PFSK-1 (cell line): ENCODE measurements at regions not wholly inside any gene's neighbourhood (a gene's known extent, or its start where the extent isn't known, plus 50 kb on each side); places are given as distances from the start of the nearest gene placed in this dataset.

Experiments
- FOXP2 ChIP-seq: optimal IDR thresholded peaks from 2 replicates; pipeline ENCODE3; 2011; ENCODE audit warnings: borderline replicate concordance, control low read depth, inconsistent platforms; ENCODE audit not compliant: insufficient read depth; ENCODE audit errors: extremely low read length, extremely low read depth
- POLR2AphosphoS5 ChIP-seq: IDR thresholded peaks from 2 replicates; pipeline ENCODE4 v1.6.1; 2012; ENCODE audit warnings: low read depth, mild to moderate bottlenecking, control low read depth, low read length, moderate library complexity
- REST ChIP-seq, 2 experiments: IDR thresholded peaks; 2 replicates each; pipeline versions ENCODE4 v1.6.1 to v1.8.0; 2011 to 2012; ENCODE audit warnings: low read depth in 2 of 2, low read length in 2 of 2, control low read depth in 1 of 2, inconsistent platforms in 1 of 2, mild to moderate bottlenecking in 1 of 2, moderate library complexity in 1 of 2; ENCODE audit not compliant: insufficient read depth in 1 of 2
- SIN3A ChIP-seq: IDR thresholded peaks from 2 replicates; pipeline ENCODE4 v1.6.1; 2012; ENCODE audit warnings: mild to moderate bottlenecking, low read length, moderate library complexity, borderline replicate concordance; ENCODE audit not compliant: insufficient read depth
- TAF1 ChIP-seq: IDR thresholded peaks from 2 replicates; pipeline ENCODE4 v1.6.1; 2012; ENCODE audit warnings: low read length, control low read depth, borderline replicate concordance; ENCODE audit not compliant: insufficient read depth

- TF ChIP-seq POLR2AphosphoS5, result no peak
- no peak for TF ChIP-seq TAF1
- TF ChIP-seq REST (IDR thresholded peaks at IDR 0.05; ENCODE audit: insufficient read depth in 1 of 2, low read depth in 2 of 2, low read length in 2 of 2), result no peak
- TF ChIP-seq SIN3A, result no peak
- TF ChIP-seq FOXP2, result no peak
These were observed 78.1 kb upstream of the RAPGEF2 start for GRCh38 chr4:159024828-159025227.
